Heart right ventricle (tissue), 16 donors: ENCODE measurements at regions not wholly inside any gene's neighbourhood (a gene's known extent, or its start where the extent isn't known, plus 50 kb on each side); places are given as distances from the start of the nearest gene placed in this dataset.

Source experiments
- ATAC-seq, 8 donors: fragments of 200-7000 bp; cut with Tn5 transposase; one replicate each; pipeline ENCODE4 v1.9.1; 2020; ENCODE audit warnings: mild to moderate bottlenecking in 8 of 8, moderate library complexity in 8 of 8, moderate number of reproducible peaks in 1 of 8
- DNase-seq, 2 donors: peaks; one replicate each; pipeline ENCODE4 v3.0.0-alpha.2; 2020
- H3K27ac ChIP-seq, 10 donors: fragments of 200-600 bp; sonication (generic) in 2 of 10; one replicate each; pipeline versions ENCODE4 v1.5.0 to v1.8.0; 2020 to 2022; ENCODE audit warnings: mild to moderate bottlenecking in 3 of 10
- H3K27me3 ChIP-seq, 7 donors: fragments of 200-600 bp; one replicate each; pipeline ENCODE4 v1.8.0; 2021 to 2022; ENCODE audit warnings: mild to moderate bottlenecking in 2 of 7
- H3K36me3 ChIP-seq, 9 donors: fragments of 200-600 bp; sonication (generic) in 1 of 9; one replicate each; pipeline versions ENCODE4 v1.5.0 to v1.8.0; 2020 to 2022; ENCODE audit warnings: mild to moderate bottlenecking in 2 of 9
- H3K4me1 ChIP-seq, 9 donors: fragments of 200-600 bp; sonication (generic) in 1 of 9; one replicate each; pipeline versions ENCODE4 v1.5.0 to v1.8.0; 2020 to 2022; ENCODE audit warnings: mild to moderate bottlenecking in 4 of 9
- H3K4me3 ChIP-seq, 10 donors: fragments of 200-600 bp; sonication (generic) in 2 of 10; one replicate each; pipeline versions ENCODE4 v1.5.0 to v1.8.0; 2020 to 2022; ENCODE audit warnings: mild to moderate bottlenecking in 7 of 10, moderate library complexity in 2 of 10
- H3K9me3 ChIP-seq, 11 donors: fragments of 200-600 bp in 10 of 11; sonication (generic) in 2 of 11; one replicate each; pipeline versions ENCODE4 v1.5.0 to v1.8.0; 2013 to 2022; ENCODE audit warnings: mild to moderate bottlenecking in 2 of 11, control low read depth in 1 of 11, moderate library complexity in 1 of 11
- CTCF ChIP-seq, 9 donors: fragments of 200-600 bp; sonication (generic) in 2 of 9; IDR thresholded peaks; one replicate each; pipeline versions ENCODE4 v1.5.0 to v1.8.0; 2021 to 2022; ENCODE audit warnings: antibody characterized with exemption in 9 of 9, mild to moderate bottlenecking in 5 of 9, moderate library complexity in 1 of 9
- WGBS, 2 donors: extraction: QIAGEN DNeasy Blood & Tissue Kit; methylation state at CpG; one replicate each; pipeline ENCODE4 v1.1.7; 2013; ENCODE audit warnings: inconsistent platforms in 1 of 2; 5-methylcytosine and 5-hydroxymethylcytosine counted together
- intact Hi-C, 10 donors: fragments of 100-400 bp; cut with DNase I; formaldehyde crosslinking; loops; one replicate each; pipeline versions ENCODE4 v1.11.1 to v1.14.2; 2022
- donor health status: Arrhythmogenic right ventricular cardiomyopathy.
- donor health status: ischemic (EF 13 %, LVEDD 7.1; RV severe dilation, severe dysfunction).
- donor health status: healthy with polysubstance abuse.
- donor health status: DM: no; HTN: yes; CAD: no.
- donor health status: DM: no; HTN: no; CAD: no.
- donor health status: ischemic (EF 25% LVEDD 6.9; RV normal size, moderate dysfunction).
- donor health status: ischemic (EF 25% LVEDD 5.7; RV mildly dilated, moderate dysfunction).
- donor health status: healthy.
- donor health status: DM: yes; HTN: yes; CAD: no.
- donor health status: Ischemic cardiomyopathy.
- donor health status: ischemic (EF 35%, LVEDD 5.7; RV mildly dilated, moderate dysfunction).
- donor health status: nonischemic (EF 11% LVEDD 7.7; RV severe dilation, severe dysfunction).
- donor health status: DM: yes; HTN: yes; CAD: no.
- donor health status: PGD.
- donor health status: ischemic (EF 29% LVEDD 5.4; RV normal size, mild dysfunction).
- donor health status: nonischemic (EF 23%, LVEDD 6.1; RV moderate dilation, normal function).

- ATAC-seq (no peak), DNase-seq (no peak)
- H3K27me3 ChIP-seq, result peaks cover 0 to 4% (median 0%) of the 10 kb centered on the region in 7 donors
- no peaks in the 10 kb centered on the region for H3K36me3 ChIP-seq
- no peak for TF ChIP-seq CTCF (IDR thresholded peaks at IDR 0.05)
- 59 to 62% methylated on average over 4 of the region's 4 CpGs for whole genome bisulfite sequencing, 2 donors
- H3K27ac ChIP-seq, result no peak overlapping the region
- H3K4me1 ChIP-seq, result no peaks in the 10 kb centered on the region
- intact Hi-C loops, result loop anchor here in 2 of 10 donors (10.0 kb wide), 2 partner anchors 110 to 560 kb away; no protein-coding TSS in a partner anchor
- H3K4me3 ChIP-seq, result no peak overlapping the region
- H3K9me3 ChIP-seq, result peaks cover 0 to 15% (median 0%) of the 10 kb centered on the region in 11 donors
These were observed 123.3 kb upstream of the CDK1 start for GRCh38 chr10:60654813-60655464.

GRCh38 chr10:60652628-60653027, 125.7 kb upstream of the CDK1 start:
- Histone ChIP-seq H3K36me3 (no peaks in the 10 kb centered on the region), H3K4me3 (no peak overlapping the region), H3K27ac (no peak overlapping the region), H3K27me3 (peaks cover 0 to 4% (median 0%) of the 10 kb centered on the region in 7 donors), H3K9me3 (no peaks in the 10 kb centered on the region), H3K4me1 (no peaks in the 10 kb centered on the region)
- WGBS, 2 donors, result 76 to 79% methylated on average over 6 of the region's 6 CpGs
- no peak for DNase-seq
- intact Hi-C loops, result loop anchor here in 2 of 10 donors (10.0 kb wide), 2 partner anchors 108 to 558 kb away; no protein-coding TSS in a partner anchor
- TF ChIP-seq CTCF (IDR thresholded peaks at IDR 0.05), result no peak
- ATAC-seq, result no peak

DNA sequence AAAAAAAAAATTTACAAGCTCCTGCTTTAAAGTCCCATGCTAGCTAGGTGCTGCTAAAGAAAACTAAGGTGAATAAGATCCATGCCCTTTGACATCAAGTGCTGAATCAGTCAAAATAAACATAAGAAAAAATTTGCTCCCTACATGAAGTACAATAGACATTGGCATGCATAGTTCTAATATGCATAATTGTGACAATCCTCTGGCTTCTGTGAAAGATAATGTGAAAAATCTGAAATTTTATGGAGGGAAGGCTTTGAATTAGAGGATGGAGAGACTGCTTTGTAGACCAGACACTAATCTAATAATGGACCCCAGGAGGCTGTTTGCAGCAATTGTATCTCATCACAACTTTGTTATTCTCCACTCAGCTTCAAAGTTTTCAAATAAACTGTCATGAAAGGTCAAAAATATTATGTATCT, 127.9 kb upstream of the CDK1 start:
- ATAC-seq (no peak), DNase-seq (no peak)
- H3K27me3 ChIP-seq, result no peaks in the 10 kb centered on the region
- H3K4me3 ChIP-seq, result no peak overlapping the region
- no peaks in the 10 kb centered on the region for H3K36me3 ChIP-seq
- peaks cover 0 to 5% (median 0%) of the 10 kb centered on the region in 9 donors for H3K4me1 ChIP-seq
- H3K9me3 ChIP-seq, result no peaks in the 10 kb centered on the region
- no peak overlapping the region for H3K27ac ChIP-seq
- TF ChIP-seq CTCF (IDR thresholded peaks at IDR 0.05), result no peak
- intact Hi-C loops, result loop anchor here in 2 of 10 donors (10.0 kb wide), 2 partner anchors 106 to 556 kb away; no protein-coding TSS in a partner anchor

DNA sequence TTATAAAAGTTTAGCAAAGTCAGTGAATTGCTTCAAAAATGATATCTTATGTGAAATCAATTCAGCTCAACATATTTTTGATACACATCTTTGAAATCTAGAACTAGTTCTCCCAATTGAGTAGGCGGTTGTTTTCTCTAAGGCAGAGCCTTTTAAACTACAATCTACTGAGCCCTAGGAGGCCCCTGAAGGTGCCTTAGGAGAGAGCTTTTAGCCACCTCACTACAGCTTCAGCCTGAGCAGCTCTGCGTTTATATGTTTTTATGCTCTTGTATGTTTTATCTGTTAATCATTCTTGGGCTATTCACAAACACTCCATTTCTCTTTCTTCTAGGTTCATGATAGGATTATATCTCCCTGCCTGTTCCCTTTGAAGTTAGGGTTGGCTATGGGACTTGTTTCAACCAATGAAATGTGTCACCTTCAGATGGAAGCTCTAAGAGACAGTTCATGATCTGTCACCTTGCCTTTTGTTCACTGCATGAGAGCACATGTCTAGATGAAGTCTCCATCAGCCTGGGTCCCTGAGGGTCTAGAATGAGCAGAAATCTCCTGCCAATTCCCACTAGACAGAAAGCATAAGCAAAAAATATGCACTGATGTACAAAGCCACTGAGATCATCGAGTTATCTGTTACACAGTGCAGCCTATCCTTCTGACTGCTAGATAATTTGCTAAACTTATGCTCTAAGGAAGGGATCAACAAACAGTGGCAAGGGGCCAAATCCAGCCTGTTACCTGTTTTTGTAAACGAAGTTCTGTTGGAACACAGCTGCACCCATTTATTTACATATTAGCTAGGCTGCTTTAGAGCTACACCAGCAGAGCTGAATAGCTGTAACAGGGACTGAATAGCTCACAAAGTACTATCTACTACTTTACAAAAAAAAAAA, 128.5 kb upstream of the CDK1 start:
- no peaks in the 10 kb centered on the region for H3K36me3 ChIP-seq
- TF ChIP-seq CTCF (IDR thresholded peaks at IDR 0.05), result no peak
- WGBS, 2 donors, result 42 to 43% methylated on average over 4 of the region's 4 CpGs
- DNase-seq (no peak), ATAC-seq (no peak)
- H3K4me3 ChIP-seq, result no peak overlapping the region
- H3K9me3 ChIP-seq, result no peaks in the 10 kb centered on the region
- no peak overlapping the region for H3K27ac ChIP-seq
- H3K27me3 ChIP-seq, result no peaks in the 10 kb centered on the region
- intact Hi-C loops, result loop anchor here (5.0 to 10.0 kb wide), 8 partner anchors 95 to 1025 kb away; no protein-coding TSS in a partner anchor
- peaks cover 0 to 5% (median 0%) of the 10 kb centered on the region in 9 donors for H3K4me1 ChIP-seq
